HG02623 (cell line): ENCODE measurements at regions not wholly inside any gene's neighbourhood (a gene's known extent, or its start where the extent isn't known, plus 50 kb on each side); places are given as distances from the start of the nearest gene placed in this dataset.

ENCODE experiments used
- ATAC-seq: cut with Tn5 transposase; IDR thresholded peaks from one replicate; pipeline ENCODE4 v1.9.1; 2021; ENCODE audit warnings: moderate library complexity; ENCODE audit not compliant: unreplicated experiment

DNA sequence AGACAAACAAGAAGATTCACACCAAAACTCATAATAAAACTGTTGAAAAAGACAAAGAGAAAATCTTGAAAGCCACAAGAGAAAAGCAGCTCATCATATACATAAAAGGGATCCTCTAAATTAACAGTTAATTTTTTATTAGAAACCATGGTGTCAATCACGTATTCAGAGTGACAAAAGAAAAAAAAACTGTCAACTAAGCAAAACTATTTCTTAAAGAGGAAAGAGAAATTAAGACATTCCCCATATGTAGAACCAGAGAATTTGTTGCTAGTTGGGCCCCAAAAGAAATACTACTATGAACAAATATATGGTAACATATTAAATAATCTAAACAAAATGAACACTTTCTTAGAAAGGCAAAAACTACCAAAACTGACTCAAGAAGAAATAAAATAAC, 74.3 kb upstream of the TENT5A start:
- no peak for ATAC-seq

DNA sequence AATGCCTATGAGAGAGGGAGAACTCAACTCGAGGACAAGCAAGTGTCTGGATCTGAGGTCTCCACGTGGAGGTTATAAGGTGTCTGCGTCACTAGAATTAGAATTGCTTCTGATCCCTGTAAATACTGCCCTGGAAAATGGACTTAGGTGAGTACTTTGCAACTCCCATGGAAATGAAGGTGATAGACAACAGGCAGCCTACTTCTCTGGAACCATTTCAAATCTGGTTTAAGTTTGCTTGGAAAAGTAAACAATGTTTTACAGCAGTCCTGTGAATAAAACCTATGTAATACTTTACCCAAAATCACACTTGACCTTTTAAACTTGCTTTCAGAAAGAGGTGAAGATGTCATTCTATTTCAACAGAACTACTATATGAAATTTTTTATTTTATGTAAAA, 70.1 kb upstream of the TENT5A start:
- ATAC-seq: no peak

DNA sequence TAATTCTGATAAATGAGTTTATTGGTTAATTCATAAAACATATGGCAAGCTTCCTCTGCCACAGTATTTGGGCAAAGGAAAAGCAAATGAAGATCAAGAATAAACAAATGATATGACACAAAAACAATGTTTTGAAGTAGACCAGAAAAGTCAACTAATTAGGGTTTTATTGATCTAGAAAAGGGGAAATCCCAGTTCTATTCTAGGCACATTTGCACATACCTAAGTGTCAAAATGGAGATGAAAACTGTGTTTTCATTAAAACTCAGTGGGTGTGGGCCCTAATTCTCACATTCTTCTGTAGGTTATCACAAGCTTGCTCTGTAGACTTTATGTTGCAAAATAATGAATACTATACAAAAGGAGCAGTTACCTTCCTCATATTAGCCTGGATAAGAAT, 69.0 kb upstream of the TENT5A start:
- ATAC-seq: no peak

DNA sequence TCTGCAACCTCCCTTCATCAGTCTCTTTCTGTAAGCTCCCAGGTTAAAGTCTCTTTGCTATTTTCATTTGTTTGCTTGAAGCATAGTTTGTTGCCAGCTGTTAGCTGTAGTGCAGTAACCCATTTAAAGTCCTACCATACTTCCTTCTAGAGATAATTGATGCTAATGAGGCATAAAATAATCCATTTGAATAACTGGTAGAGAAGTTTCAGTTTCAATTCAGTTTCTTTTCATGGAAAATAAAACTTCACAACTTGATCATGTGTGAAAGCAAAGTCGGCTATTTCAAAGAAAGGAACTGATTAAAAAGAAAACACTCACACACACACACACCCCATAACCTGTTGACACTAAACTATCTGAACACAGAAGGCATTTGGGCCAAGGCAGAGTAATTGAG, 68.5 kb upstream of the TENT5A start:
- ATAC-seq: no peak

DNA sequence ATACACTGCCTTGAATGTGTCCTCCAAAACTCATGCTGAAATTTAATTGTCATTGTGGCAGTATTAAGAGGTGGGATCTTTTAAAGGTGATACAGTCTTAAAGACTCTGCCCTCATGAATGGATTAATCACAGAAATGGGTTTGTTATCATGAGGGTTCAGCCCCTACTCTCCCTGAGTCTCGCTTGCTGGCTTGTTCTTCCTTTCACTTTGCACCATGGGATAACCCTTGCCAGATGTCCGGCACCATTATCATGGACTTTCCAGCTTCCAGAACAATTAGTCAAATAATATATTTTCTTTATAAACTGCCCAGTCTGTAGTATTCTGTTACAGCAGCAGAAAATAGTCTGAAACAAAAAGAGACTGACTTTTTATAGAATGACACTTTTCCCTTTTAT, 67.9 kb upstream of the TENT5A start:
- no peak for ATAC-seq

DNA sequence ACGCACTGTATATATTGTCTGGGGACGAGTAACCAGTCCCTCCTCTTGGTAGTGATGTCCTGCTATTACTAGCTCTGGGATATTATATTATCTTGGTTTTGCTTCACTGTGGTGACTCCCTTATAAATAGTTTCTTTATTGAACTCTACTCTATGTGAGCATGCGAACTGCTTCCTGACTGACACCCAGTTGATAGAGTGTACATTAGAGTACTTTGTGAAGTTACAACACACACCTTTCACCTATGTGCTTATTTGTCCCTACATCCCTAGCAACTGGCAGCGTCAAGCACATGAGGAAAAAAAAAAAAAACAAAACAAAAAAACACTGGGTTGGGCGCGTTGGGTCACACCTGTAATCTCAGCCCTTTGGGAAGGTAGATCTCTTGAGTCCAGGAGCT, 67.3 kb upstream of the TENT5A start:
- no peak for ATAC-seq

DNA sequence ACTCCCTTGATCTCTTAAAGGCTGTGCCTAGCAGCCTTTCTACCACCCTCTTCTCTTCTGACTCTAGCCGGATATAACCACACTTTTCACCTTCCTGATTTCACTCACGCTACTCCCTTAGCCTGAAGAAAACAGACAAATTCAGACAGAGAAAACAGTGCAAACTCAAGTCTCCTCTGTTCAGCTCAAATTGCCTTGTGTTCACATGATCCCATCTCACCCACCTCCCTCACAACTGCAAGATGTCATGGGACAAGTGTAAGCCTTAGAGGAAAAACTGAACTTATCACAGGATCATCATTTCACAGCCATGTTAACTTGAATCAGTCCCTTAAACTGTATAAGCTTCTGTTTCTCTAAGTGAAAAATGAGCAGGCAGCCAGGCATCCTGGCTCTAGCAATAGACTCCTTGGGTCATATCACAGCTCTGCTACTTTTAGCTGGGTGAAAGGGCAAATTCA, 66.5 kb upstream of the TENT5A start:
- peak; percentile 51 for ATAC-seq

DNA sequence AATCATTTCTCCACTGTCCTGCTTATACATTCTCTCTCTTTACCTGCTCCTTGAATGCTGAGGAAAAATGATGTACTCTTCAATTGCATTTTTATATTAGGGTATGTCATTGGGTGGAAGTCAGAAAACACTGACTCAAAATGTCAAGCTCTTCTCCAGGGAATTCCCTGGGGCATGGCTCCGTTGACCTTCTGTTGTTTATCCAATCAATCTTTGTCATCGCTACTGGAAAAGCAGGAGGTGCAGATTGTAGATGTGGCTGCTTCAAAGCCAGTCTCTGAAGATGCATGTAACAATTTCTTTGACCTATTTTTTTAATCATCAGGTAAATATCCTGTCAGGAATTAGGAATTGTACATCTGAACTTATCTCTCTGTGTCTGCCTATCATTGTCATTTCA, 63.9 kb upstream of the TENT5A start:
- no peak for ATAC-seq

DNA sequence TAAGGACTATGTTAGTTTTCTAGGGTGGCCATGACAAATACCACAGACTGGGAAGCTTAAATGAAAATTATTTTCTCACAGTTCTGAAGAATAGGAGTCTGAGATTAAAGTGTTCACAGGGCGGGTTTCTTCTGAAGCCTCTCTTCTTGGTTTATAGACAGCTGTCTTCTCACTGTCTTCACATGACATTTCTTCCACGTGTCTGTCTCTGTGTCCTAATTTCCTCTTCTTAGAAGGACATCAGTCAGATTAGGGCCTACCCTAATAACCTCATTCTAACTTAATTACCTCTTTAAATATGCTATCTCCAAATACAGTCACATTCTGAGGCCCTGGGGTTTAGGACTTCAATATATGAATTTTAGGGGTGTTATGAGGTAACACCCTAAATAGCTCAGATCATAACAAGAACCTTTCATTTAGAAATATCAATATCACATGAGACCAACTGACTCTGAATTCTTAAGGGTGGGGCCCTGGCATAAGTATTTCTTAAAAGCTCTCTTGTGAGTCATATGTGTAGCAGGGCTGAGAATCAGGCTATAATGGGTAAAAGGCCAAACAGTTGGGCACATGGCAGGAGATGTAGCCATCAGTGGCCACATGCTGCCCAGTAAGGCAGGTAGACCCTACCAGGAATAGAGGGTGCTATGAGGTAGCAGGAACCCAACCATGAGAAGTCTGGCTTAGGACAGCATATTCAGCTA, 62.0 kb upstream of the TENT5A start:
- no peak for ATAC-seq

DNA sequence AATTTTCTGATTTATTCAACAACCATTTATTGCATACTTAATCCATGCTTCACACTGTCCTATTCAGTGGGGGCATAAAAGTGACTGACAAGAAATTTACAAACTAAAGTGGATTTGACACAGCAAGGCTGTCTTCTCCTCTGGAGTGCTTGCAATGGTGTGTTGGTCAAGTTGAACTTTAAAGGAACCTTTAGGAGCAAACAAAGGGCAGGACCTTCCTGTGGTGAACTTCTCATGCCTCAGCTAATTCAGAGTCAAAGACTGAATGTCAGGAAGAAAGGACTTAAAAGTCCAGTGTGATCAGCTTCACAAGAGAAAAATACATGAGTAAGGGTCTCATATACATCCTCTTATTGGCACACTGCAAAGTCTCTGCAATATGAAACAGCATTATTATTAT, 60.8 kb upstream of the TENT5A start:
- no peak for ATAC-seq

DNA sequence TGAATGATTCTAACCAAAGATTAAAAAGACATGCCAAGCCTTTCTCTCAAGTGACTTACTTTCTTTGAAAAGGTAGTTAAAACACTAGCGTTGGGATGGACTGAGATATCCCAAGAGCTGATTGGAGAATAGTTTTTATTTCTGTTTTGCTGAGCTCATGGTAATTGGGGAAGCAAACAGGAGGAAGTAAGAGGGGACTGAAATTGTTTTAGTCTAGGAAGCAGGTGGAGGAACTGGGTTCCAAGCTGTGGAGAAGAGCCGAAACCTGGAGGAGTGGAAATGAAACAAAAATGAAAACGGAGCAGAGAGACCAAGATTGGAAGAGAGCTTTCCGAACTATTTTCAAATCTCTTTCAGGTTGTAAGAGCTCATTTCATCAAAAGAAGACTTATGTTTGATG, 59.9 kb upstream of the TENT5A start:
- no peak for ATAC-seq

DNA sequence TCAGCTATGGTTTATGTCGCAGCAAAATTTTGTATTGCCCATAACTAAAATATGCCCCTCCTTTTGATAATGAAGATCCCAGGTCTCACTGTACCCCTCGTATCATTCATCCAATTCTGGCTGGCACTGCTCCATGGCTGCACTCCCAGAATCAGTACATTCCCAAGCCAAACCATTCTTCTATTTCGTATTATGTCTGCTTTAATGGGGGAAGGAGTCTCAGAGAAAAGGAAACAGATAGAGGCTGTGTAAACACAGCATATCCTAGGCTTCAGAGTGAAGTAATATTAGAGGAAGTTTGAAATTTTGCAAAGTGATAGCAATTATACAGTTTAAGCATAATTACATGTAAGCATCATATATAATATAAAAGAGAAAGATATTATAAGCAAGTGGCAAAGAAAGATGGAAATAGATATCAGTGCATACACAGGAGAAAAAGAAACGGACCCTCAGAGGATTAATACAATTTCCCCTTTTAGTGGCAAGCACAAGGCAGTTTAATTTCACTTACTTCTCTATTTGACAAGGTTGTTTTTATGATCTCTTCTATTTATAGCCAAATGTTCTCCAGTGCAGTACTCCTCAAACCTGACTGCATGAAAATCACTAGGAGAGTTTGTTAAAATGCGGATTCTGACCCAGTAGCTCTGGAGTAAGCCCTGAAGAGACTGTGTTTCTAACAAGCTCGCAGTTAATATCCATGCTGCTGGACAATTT, 56.5 kb upstream of the TENT5A start:
- ATAC-seq: no peak

DNA sequence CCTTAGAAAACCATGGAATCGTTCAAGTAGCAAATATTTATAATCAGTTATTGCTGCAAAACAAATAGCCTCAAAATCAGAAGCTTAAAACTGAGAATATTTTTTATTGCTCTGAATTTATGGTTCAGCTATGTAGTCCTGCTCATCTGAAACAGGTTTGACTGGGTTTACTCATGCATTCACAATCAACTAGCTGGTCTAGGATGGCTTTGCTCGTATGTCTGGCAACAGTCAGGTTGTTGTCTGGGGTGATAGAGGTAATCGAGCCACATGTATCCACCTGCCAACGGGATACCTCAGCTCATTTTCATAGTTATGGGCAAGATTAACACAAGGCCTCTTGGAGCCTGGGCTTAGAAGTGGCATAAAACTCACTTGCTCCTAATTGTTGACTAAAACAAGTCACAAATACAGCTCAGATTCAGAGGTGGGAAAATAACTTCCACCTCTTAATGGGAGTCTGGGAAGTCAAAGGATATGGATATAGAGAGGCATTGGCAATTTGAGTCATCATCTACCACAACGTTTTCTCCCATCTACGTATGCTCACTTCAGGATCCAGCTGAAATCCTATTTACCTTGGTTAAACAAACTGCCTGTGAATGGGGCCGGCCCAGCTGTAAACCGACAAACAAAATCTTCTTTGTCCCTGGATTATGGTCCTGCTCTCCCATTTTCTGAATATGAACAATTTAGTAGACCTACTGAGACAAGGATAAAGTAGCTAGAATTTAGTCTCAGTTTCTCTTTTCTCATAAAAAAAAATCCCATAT, 54.5 kb upstream of the TENT5A start:
- ATAC-seq: no peak

DNA sequence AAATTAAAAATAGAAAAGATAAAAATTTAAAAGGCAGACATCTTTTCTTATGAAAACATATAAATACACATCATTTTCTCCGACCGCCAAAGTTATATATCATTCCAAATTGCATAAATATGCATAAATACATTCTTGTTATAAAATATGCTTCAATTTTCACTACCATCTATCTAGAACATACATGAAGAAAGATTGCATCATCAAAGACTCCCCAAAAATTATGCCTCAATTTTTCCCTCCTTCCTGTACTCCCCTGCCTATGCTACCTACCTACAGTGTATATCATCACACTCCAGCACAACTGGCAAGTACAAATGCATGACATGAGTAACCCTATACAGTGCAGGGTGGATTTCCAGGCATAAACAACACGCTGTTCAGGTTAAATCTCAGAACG, 49.9 kb upstream of the TENT5A start:
- no peak for ATAC-seq
